ENCODE measurements at regions not wholly inside any gene's neighbourhood (a gene's known extent, or its start where the extent isn't known, plus 50 kb on each side); places are given as distances from the start of the nearest gene placed in this dataset.

DNA sequence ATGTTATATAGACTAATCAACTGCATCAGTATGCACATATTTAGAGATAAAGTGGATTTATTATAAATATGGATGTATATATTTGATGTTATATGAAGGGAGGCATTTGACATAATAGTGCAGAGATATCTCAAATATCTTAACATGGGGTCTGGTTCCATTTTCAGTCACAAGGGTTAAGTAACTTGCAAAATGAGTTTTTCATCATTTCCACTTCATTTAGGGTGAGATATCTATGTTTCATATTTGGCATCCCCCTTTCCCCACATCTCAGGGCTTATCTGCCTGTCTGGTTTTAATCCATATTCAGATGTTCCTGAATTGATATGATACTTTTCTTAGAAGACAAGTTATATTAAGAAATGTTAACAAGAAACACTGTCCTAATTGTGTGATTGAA is 2141.2 kb downstream of the PCDH9 start:
- Mint-ChIP-seq H3K4me3 (no peak overlapping the region), H3K4me1 (no peaks in the 10 kb centered on the region), H3K27ac (no peak overlapping the region), H3K36me3 (ENCODE audit: insufficient read depth in 1 of 3, low read depth in 3 of 3) (no peaks in the 10 kb centered on the region), H3K27me3 (ENCODE audit: low read depth) (no peaks in the 10 kb centered on the region), H3K9me3 (0 out of 5 replicates have a peak, but pooled peaks cover 0 to 1% of the 10 kb centered on the region in 2 experiments)
- H2BK15ac ChIP-seq (ENCODE audit: low read depth, low read length): no peak overlapping the region
- no peaks in the 10 kb centered on the region for H3K4me1 ChIP-seq (ENCODE audit: insufficient read depth, low read length)
- H2BK5ac ChIP-seq (ENCODE audit: insufficient read length, low read length): no peak overlapping the region
- H2BK12ac ChIP-seq (ENCODE audit: insufficient read length, low read depth, low read length): no peak overlapping the region
- H4K20me1 ChIP-seq (ENCODE audit: control insufficient read depth, insufficient read depth, insufficient read length): no peaks in the 10 kb centered on the region
- no peak overlapping the region for H3T11ph ChIP-seq (ENCODE audit: low read length)
- no peak overlapping the region for H3K9ac ChIP-seq (ENCODE audit: extremely low read depth, insufficient read length, low read length)
- H2AK5ac ChIP-seq (ENCODE audit: insufficient read length, low read length): no peak overlapping the region
- no peaks in the 10 kb centered on the region for H3K79me2 ChIP-seq (ENCODE audit: insufficient read depth, low read length)
- no peak overlapping the region for H2BK20ac ChIP-seq (ENCODE audit: low read depth, low read length, poor library complexity, severe bottlenecking)
- H4K8ac ChIP-seq (replicated peaks; ENCODE audit: insufficient read length, low read depth, low read length): no peak overlapping the region
- no peak overlapping the region for H3K27ac ChIP-seq (ENCODE audit: insufficient read length, low read depth, low read length)
- no peak overlapping the region for H3K18ac ChIP-seq (ENCODE audit: insufficient read length, low read depth, low read length)
- H2BK120ac ChIP-seq (ENCODE audit: low read depth, low read length, poor library complexity, severe bottlenecking): no peak overlapping the region
- no peak overlapping the region for H3K14ac ChIP-seq (ENCODE audit: insufficient read depth, low read length)
- no peak overlapping the region for H3K4me2 ChIP-seq (ENCODE audit: insufficient read depth, insufficient read length, low read length)
- no peaks in the 10 kb centered on the region for H3K79me1 ChIP-seq (ENCODE audit: insufficient read depth, low read depth, low read length, poor library complexity, severe bottlenecking)
- H3K23me2 ChIP-seq (ENCODE audit: insufficient read length, low read depth, low read length, poor library complexity, severe bottlenecking): no peaks in the 10 kb centered on the region
- H3K56ac ChIP-seq (ENCODE audit: insufficient read length, low read depth, low read length): no peak overlapping the region
- no peaks in the 10 kb centered on the region for H3K9me3 ChIP-seq (ENCODE audit: control insufficient read depth, low read depth, low read length)
- DNase-seq: no peak
- TF ChIP-seq CTCF (conservative IDR thresholded peaks at IDR 0.05): no peak
- H2AFZ ChIP-seq (ENCODE audit: low read length): no peak overlapping the region
- H3K23ac ChIP-seq (ENCODE audit: insufficient read length, low read depth, low read length): no peak overlapping the region
- H4K5ac ChIP-seq (ENCODE audit: insufficient read length, low read depth, low read length): no peak overlapping the region
- no peaks in the 10 kb centered on the region for H3K27me3 ChIP-seq (ENCODE audit: insufficient read depth, low read length)
- H4K91ac ChIP-seq (ENCODE audit: insufficient read length, low read depth, low read length): no peak overlapping the region
- no peak overlapping the region for H3K4ac ChIP-seq (ENCODE audit: low read depth, low read length)
